ENCODE measurements at regions not wholly inside any gene's neighbourhood (a gene's known extent, or its start where the extent isn't known, plus 50 kb on each side); places are given as distances from the start of the nearest gene placed in this dataset.

DNA sequence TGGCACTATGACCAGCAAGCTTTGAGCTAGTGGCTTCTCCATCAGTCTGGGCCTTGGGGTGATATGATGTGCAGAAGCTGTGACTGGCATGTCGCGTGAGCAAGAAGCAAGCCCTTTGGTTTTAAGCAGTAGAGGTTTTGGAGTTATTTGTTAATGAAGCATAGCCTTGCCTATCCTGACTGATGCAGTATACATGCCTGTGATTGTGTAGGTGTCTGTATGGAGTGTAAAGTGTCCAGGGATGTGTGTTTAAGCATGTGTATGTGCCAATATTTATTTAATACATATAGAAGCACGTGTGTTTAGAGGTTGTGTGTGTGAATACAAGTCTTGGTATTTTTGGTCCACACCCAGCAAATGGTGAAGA, 61.0 kb upstream of the CCDC167 start:
- Histone ChIP-seq H3K4me3 (no peak overlapping the region), H3K27ac (no peak overlapping the region), H3K9me3 (no peaks in the 10 kb centered on the region), H3K36me3 (no peaks in the 10 kb centered on the region), H3K27me3 (peaks cover 0 to 4% (median 0%) of the 10 kb centered on the region in 4 donors), H3K4me1 (peaks cover 2 to 3% (median 2%) of the 10 kb centered on the region in 4 donors)
- ATAC-seq (ENCODE audit: low FRiP score in 2 of 2), result no peak
- WGBS, 2 donors, result 87 to 92% methylated on average over 3 of the region's 3 CpGs
- TF ChIP-seq, protein P1, sequence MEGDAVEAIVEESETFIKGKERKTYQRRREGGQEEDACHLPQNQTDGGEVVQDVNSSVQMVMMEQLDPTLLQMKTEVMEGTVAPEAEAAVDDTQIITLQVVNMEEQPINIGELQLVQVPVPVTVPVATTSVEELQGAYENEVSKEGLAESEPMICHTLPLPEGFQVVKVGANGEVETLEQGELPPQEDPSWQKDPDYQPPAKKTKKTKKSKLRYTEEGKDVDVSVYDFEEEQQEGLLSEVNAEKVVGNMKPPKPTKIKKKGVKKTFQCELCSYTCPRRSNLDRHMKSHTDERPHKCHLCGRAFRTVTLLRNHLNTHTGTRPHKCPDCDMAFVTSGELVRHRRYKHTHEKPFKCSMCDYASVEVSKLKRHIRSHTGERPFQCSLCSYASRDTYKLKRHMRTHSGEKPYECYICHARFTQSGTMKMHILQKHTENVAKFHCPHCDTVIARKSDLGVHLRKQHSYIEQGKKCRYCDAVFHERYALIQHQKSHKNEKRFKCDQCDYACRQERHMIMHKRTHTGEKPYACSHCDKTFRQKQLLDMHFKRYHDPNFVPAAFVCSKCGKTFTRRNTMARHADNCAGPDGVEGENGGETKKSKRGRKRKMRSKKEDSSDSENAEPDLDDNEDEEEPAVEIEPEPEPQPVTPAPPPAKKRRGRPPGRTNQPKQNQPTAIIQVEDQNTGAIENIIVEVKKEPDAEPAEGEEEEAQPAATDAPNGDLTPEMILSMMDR (IDR thresholded peaks at IDR 0.05), result no peak
- TF ChIP-seq EP300 (IDR thresholded peaks at IDR 0.05), result no peak
- TF ChIP-seq POLR2A (IDR thresholded peaks at IDR 0.05), result no peak
- no peak for TF ChIP-seq POLR2AphosphoS5 (IDR thresholded peaks at IDR 0.05)
- no peak for DNase-seq

DNA sequence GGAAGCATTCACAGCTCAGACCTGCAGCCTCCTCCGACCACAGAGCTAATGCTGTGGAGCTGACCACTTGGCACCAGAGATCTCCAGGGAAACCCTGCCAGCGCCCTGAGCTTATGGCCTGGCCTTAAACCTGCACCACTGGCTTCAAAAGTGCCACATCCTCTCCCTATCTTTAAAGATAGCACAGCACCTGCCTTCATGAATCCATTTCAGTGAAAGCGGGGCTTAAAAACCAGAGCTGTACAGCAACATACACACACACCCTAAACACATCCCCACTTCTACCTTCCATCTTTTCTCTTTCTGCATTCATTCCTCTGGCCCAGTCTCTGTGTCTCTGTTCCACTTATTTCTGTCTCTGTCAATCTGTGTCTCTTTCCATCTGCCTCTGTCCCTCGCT, 59.8 kb upstream of the CCDC167 start:
- no peaks in the 10 kb centered on the region for H3K27me3 ChIP-seq
- no peaks in the 10 kb centered on the region for H3K4me1 ChIP-seq
- no peak for ATAC-seq (ENCODE audit: low FRiP score in 2 of 2)
- H3K36me3 ChIP-seq, result no peaks in the 10 kb centered on the region
- TF ChIP-seq, protein P1 (IDR thresholded peaks at IDR 0.05), result no peak
- TF ChIP-seq POLR2A (IDR thresholded peaks at IDR 0.05), result no peak
- TF ChIP-seq POLR2AphosphoS5 (IDR thresholded peaks at IDR 0.05), result no peak
- TF ChIP-seq EP300 (IDR thresholded peaks at IDR 0.05), result no peak
- DNase-seq, result no peak
- WGBS, 2 donors, result 81 to 86% methylated on average over 2 to 4 of the region's 4 CpGs
- H3K9me3 ChIP-seq, result no peaks in the 10 kb centered on the region
- H3K27ac ChIP-seq, result no peak overlapping the region
- H3K4me3 ChIP-seq, result no peak overlapping the region

DNA sequence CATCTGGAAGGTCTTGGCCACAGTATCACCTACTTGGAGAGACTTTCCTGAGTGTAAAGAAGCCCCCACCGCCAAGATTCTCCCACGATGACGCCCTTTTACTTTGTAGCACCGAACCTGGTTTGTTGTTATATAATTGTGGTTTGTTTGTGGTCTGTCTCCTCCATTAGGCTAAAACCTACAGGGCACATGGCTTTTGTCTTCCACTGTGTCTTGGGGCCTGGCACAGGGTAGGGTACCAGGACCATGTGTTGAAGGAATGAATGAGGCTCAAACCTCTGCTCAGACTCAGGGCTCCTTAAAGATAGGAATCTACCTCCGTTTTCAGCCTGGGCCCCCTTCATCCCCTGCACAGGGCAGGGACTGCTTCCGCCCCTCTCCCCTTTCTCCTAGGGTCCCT, 59.4 kb upstream of the CCDC167 start:
- Histone ChIP-seq H3K9me3 (no peaks in the 10 kb centered on the region), H3K27ac (no peak overlapping the region), H3K4me1 (no peaks in the 10 kb centered on the region), H3K36me3 (no peaks in the 10 kb centered on the region), H3K4me3 (no peak overlapping the region), H3K27me3 (no peaks in the 10 kb centered on the region)
- DNase-seq (no peak), ATAC-seq (ENCODE audit: low FRiP score in 2 of 2) (no peak)
- 54 to 58% methylated on average over 5 to 6 of the region's 6 CpGs for WGBS, 2 donors
- TF ChIP-seq EP300 (IDR thresholded peaks at IDR 0.05), result no peak
- no peak for TF ChIP-seq POLR2AphosphoS5 (IDR thresholded peaks at IDR 0.05)
- TF ChIP-seq, protein P1 (IDR thresholded peaks at IDR 0.05), result no peak
- no peak for TF ChIP-seq POLR2A (IDR thresholded peaks at IDR 0.05)

DNA sequence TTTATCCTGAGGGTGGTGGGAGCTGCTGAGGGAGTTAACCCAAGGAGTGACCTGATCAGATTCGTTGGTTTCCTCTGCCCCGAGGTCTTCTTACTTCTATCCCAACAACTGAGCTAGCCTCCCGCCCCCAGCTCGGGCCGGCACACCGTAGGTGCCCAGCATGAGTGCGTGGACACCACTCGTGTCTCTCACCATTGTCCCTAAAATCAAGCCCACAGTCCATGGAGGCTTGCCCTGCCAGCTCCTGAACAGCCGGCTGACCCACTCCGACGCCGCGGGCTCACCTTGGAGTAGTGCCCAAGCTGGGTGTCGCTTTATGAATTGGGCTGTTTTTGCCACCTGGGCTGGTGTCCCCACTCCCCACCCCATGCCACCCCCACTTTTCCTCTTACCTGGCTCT, 59.0 kb upstream of the CCDC167 start:
- TF ChIP-seq POLR2A (IDR thresholded peaks at IDR 0.05) (no peak), POLR2AphosphoS5 (IDR thresholded peaks at IDR 0.05) (no peak), EP300 (IDR thresholded peaks at IDR 0.05) (no peak)
- TF ChIP-seq, protein P1 (IDR thresholded peaks at IDR 0.05), result no peak
- Histone ChIP-seq H3K4me3 (no peak overlapping the region), H3K36me3 (no peaks in the 10 kb centered on the region), H3K27me3 (no peaks in the 10 kb centered on the region), H3K9me3 (no peaks in the 10 kb centered on the region), H3K4me1 (no peaks in the 10 kb centered on the region), H3K27ac (no peak overlapping the region)
- peak in 1 of 2 donors; percentile 75 for DNase-seq
- no peak for ATAC-seq (ENCODE audit: low FRiP score in 2 of 2)
- WGBS, 2 donors, result 81 to 82% methylated on average over 13 of the region's 14 CpGs

DNA sequence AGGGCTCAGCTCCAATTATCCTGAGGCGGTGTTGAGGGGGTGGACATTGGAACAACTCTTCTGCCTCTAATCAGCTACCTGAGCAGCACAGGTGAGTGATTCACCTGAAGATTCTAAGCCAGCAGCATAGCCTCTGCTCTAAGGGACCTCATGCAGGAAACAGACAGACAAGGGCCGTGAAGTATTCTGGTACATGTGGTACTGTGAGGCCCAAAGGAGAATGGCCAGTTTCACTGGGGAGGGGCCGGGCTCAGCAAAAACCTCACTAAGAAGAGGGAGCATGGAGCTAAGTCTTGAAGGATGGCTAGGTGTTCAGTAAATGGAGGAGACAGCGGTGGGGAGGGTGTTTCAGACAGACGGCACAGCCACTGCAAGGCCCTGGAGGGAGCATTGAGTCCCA, 58.5 kb upstream of the CCDC167 start:
- Histone ChIP-seq H3K27ac (no peak overlapping the region), H3K36me3 (no peaks in the 10 kb centered on the region), H3K4me3 (no peak overlapping the region), H3K9me3 (no peaks in the 10 kb centered on the region), H3K4me1 (no peaks in the 10 kb centered on the region), H3K27me3 (no peaks in the 10 kb centered on the region)
- 91 to 93% methylated on average over 5 of the region's 5 CpGs for WGBS, 2 donors
- TF ChIP-seq, protein P1 (IDR thresholded peaks at IDR 0.05), result no peak
- no peak for TF ChIP-seq POLR2AphosphoS5 (IDR thresholded peaks at IDR 0.05)
- no peak for TF ChIP-seq EP300 (IDR thresholded peaks at IDR 0.05)
- no peak for TF ChIP-seq POLR2A (IDR thresholded peaks at IDR 0.05)
- DNase-seq, result no peak
- no peak for ATAC-seq (ENCODE audit: low FRiP score in 2 of 2)
